HepG2 (cell line): ENCODE measurements at regions not wholly inside any gene's neighbourhood (a gene's known extent, or its start where the extent isn't known, plus 50 kb on each side); places are given as distances from the start of the nearest gene placed in this dataset.

Experiments used
- ATAC-seq: fragments of 200-7000 bp; cut with Tn5 transposase; 3 replicates; pipeline ENCODE4 v1.9.1; 2020; ENCODE audit warnings: mild to moderate bottlenecking, moderate library complexity
- BruUV-seq: library from RNA; stranded (reverse); fragments of 400-500 nt; replicated peaks from 2 replicates; lab custom pipeline; 2021; lab: Mats Ljungman, UMichigan
- CTCF ChIA-PET: fragments of 300-600 bp; formaldehyde crosslinking; extraction: SDS; loops from one replicate; lab custom pipeline; 2021; ENCODE audit warnings: low total read pairs, inconsistent platforms, low intra/inter-chr PET ratio; lab: Yijun Ruan, JAX
- POLR2A ChIA-PET: fragments of 350-600 bp; sonication (Branson Sonifier 250); formaldehyde crosslinking; loops from one replicate; lab custom pipeline; 2020; ENCODE audit warnings: antibody characterized with exemption, inconsistent platforms; lab: Yijun Ruan, JAX
- DNase-seq: peaks from one replicate; pipeline ENCODE4 v3.0.0-alpha.2; 2015; ENCODE audit warnings: low spot score
- FAIRE-seq: peaks from 3 replicates; lab custom pipeline; 2011; peaks lifted over from hg19 to GRCh38; lab: Jason Lieb, UNC
- H2AFZ ChIP-seq: one replicate; pipeline ENCODE4 v1.6.1; 2011; ENCODE audit warnings: low read length, inconsistent platforms
- H3K27ac ChIP-seq: fragments of 300-600 bp; 3 replicates; pipeline ENCODE4 v1.8.0; 2011; ENCODE audit warnings: mixed run types, mild to moderate bottlenecking, mixed read lengths, low read length, inconsistent platforms; ENCODE audit not compliant: insufficient read depth; ENCODE audit errors: extremely low read length
- H3K27me3 ChIP-seq, 2 experiments: fragments of 200-600 bp in 1 of 2; 2 replicates in 1 of 2; 3 replicates in 1 of 2; pipeline versions ENCODE4 v1.6.0 to v1.8.0; 2011; ENCODE audit warnings: low read length in 2 of 2, mild to moderate bottlenecking in 2 of 2, moderate library complexity in 2 of 2, inconsistent platforms in 1 of 2; ENCODE audit not compliant: insufficient read depth in 2 of 2, control insufficient read depth in 1 of 2
- H3K36me3 ChIP-seq, 2 experiments: fragments of 200-600 bp in 1 of 2; replicated peaks in 1 of 2; 2 replicates in 1 of 2; 3 replicates in 1 of 2; pipeline versions ENCODE4 v1.5.1 to v1.8.0; 2011; ENCODE audit warnings: low read length in 2 of 2, inconsistent platforms in 1 of 2; ENCODE audit not compliant: insufficient read depth in 2 of 2, control insufficient read depth in 1 of 2
- H3K4me1 ChIP-seq: 2 replicates; pipeline ENCODE4 v1.5.1; 2012; ENCODE audit warnings: low read length, inconsistent platforms; ENCODE audit not compliant: insufficient read depth
- H3K4me2 ChIP-seq: 2 replicates; pipeline ENCODE4 v1.6.0; 2011; ENCODE audit warnings: low read depth, low read length, inconsistent platforms
- H3K4me3 ChIP-seq, 3 experiments: fragments of 200-600 bp in 1 of 3; sonication (generic), shearing (Covaris generic) in 1 of 3; replicated peaks in 1 of 3; 2 replicates each; pipeline ENCODE4 v1.5.1; 2011 to 2016; ENCODE audit warnings: low read length in 3 of 3, inconsistent platforms in 2 of 3, low read depth in 2 of 3, mild to moderate bottlenecking in 2 of 3, control low read depth in 1 of 3, mixed read lengths in 1 of 3; ENCODE audit not compliant: insufficient read depth in 1 of 3
- H3K79me2 ChIP-seq: one replicate; pipeline ENCODE4 v1.6.1; 2011; ENCODE audit warnings: low read length, inconsistent platforms; ENCODE audit not compliant: insufficient read depth
- H3K9ac ChIP-seq: 2 replicates; pipeline ENCODE4 v1.6.0; 2011; ENCODE audit warnings: mild to moderate bottlenecking, low read depth, low read length, inconsistent platforms; ENCODE audit not compliant: insufficient read depth
- H3K9me3 ChIP-seq: 2 replicates; pipeline ENCODE4 v1.5.1; 2012; ENCODE audit warnings: mild to moderate bottlenecking, low read length
- H4K20me1 ChIP-seq: 2 replicates; pipeline ENCODE4 v1.6.0; 2011; ENCODE audit warnings: inconsistent platforms, mild to moderate bottlenecking, low read length, moderate library complexity; ENCODE audit not compliant: insufficient read depth
- CENPT ChIP-seq: sonication (generic); formaldehyde crosslinking; IDR thresholded peaks from 2 replicates; pipeline ENCODE4 v1.8.0; 2022; ENCODE audit warnings: low read depth, mild to moderate bottlenecking, moderate library complexity, missing genetic modification reagents
- EHMT2 ChIP-seq: fragments of 200-600 bp; sonication (generic); IDR thresholded peaks from 2 replicates; pipeline ENCODE4 v1.7.0; 2017; ENCODE audit warnings: antibody characterized with exemption, low read depth, low read length, borderline replicate concordance
- ELF4 ChIP-seq: sonication (generic); formaldehyde crosslinking; IDR thresholded peaks from 2 replicates; pipeline ENCODE4 v1.5.0; 2020; ENCODE audit warnings: missing genetic modification reagents, mild to moderate bottlenecking, moderate library complexity, borderline replicate concordance
- GTF3A ChIP-seq: sonication (generic); formaldehyde crosslinking; conservative IDR thresholded peaks from 2 replicates; pipeline ENCODE4 v1.4.0; 2020; ENCODE audit warnings: mild to moderate bottlenecking, missing genetic modification reagents
- NFATC3 ChIP-seq: sonication (generic); formaldehyde crosslinking; IDR thresholded peaks from 2 replicates; pipeline ENCODE4 v1.5.1; 2020; ENCODE audit warnings: mild to moderate bottlenecking, missing genetic modification reagents
- RARG ChIP-seq: sonication (generic); formaldehyde crosslinking; IDR thresholded peaks from 2 replicates; pipeline ENCODE4 v1.4.0; 2020; ENCODE audit warnings: low read depth, mild to moderate bottlenecking, missing genetic modification reagents
- RBM39 ChIP-seq: fragments of 200-400 bp; formaldehyde crosslinking; IDR thresholded peaks from one replicate; pipeline ENCODE4 v1.6.1; 2018; ENCODE audit warnings: antibody characterized with exemption, mild to moderate bottlenecking, low read depth, low read length; ENCODE audit not compliant: poor library complexity, severe bottlenecking
- SOX13 ChIP-seq, 3 experiments: fragments of 450-650 bp in 1 of 3; sonication (generic) in 1 of 3; formaldehyde crosslinking in 1 of 3; IDR thresholded peaks in 2 of 3; conservative IDR thresholded peaks in 1 of 3; 2 replicates each; pipeline versions ENCODE4 v1.5.0 to v1.6.1; 2016 to 2020; ENCODE audit warnings: antibody characterized with exemption in 1 of 3, mild to moderate bottlenecking in 1 of 3, missing compliant biosample characterization in 1 of 3, missing genetic modification reagents in 1 of 3, moderate library complexity in 1 of 3
- ZFP1 ChIP-seq: IDR thresholded peaks from 2 replicates; pipeline ENCODE4 v1.6.1; 2016
- ZNF354B ChIP-seq: sonication (generic); formaldehyde crosslinking; IDR thresholded peaks from 2 replicates; pipeline ENCODE4 v1.8.0; 2022; ENCODE audit warnings: mild to moderate bottlenecking, missing genetic modification reagents
- ZNF513 ChIP-seq: sonication (generic); formaldehyde crosslinking; conservative IDR thresholded peaks from 2 replicates; pipeline ENCODE4 v1.5.0; 2020; ENCODE audit warnings: missing genetic modification reagents
- ZNF530 ChIP-seq: sonication (generic); formaldehyde crosslinking; IDR thresholded peaks from 2 replicates; pipeline ENCODE4 v1.5.0; 2020; ENCODE audit warnings: low read depth, mild to moderate bottlenecking, missing genetic modification reagents
- ZNF784 ChIP-seq: sonication (generic); formaldehyde crosslinking; IDR thresholded peaks from 2 replicates; pipeline ENCODE4 v1.5.1; 2020; ENCODE audit warnings: missing genetic modification reagents, mild to moderate bottlenecking, borderline replicate concordance
- WGBS: methylation state at CpG from one replicate; pipeline ENCODE4 v1.1.6; 2017; ENCODE audit warnings: low lambda C conversion rate; 5-methylcytosine and 5-hydroxymethylcytosine counted together
- in situ Hi-C: cut with HindIII; loops from 2 replicates; pipeline ENCODE4 v1.10.0; 2017; ENCODE audit warnings: low pct_unique_long_range_greater_than_20kb; ENCODE audit not compliant: extremely low pct_ligation_motif_present
- intact Hi-C: fragments of 100-400 bp; cut with micrococcal nuclease; formaldehyde crosslinking; loops from one replicate; pipeline ENCODE4 v1.10.0; 2022; ENCODE audit not compliant: unreplicated experiment

DNA sequence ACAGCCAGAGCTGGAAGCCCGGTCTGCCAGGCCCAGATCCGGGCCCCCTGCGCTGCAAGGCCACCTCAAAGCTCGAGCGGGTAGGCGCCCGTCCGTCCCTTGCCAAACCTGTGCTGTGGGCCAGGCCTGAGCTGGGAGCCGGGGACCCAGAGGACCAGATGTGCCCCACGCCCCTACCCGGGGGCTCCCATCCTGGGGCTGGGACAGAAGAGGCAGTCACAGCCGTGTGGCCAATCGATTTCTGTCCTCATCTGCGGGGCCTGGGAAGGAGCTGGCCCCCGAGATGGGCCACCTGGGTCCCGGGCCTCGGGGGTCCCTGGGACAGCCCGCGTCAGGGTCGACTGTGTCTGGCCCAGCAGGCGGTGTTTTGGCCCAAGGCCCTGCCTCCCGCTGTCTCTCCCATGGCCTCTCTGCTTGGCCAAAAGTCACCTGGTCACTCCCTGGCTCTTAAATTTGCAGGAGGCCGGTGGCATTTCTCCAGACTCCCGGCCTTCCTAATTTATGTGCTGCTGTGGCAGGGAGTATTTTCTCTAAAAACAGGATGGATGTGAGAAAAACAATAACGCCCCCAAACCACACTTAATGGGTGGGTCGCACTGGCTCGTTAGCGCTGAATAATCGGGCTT, 63.8 kb downstream of the UNCX start (continued):
- no peak for TF ChIP-seq ZNF513

- no peak overlapping the region for H3K9ac ChIP-seq
- peaks cover 14% of the 10 kb centered on the region for H3K4me1 ChIP-seq
- CTCF ChIA-PET: no interaction called here
- DNase-seq (no peak), FAIRE-seq (no peak), ATAC-seq (no peak)
- H3K27ac ChIP-seq: no peak overlapping the region
- intact Hi-C loops: no loop called here
- H3K4me2 ChIP-seq: no peak overlapping the region
- no peak overlapping the region for H2AFZ ChIP-seq
- peaks cover 19 to 77% of the 10 kb centered on the region in 2 experiments; a peak in 4 of 5 replicates for H3K27me3 ChIP-seq
- 19% methylated on average over 17 of the region's 44 CpGs for WGBS
- no TSS peak for BruUV-seq
- in situ Hi-C loops: no loop called here
- no peaks in the 10 kb centered on the region for H3K9me3 ChIP-seq
- H3K36me3 ChIP-seq: no peaks in the 10 kb centered on the region
- POLR2A ChIA-PET: no interaction called here
- H3K4me3 ChIP-seq: no peak overlapping the region
- H4K20me1 ChIP-seq: no peaks in the 10 kb centered on the region
- TF ChIP-seq RARG (CRISPR knock-in tag) (no peak), ZNF354B (CRISPR knock-in tag) (no peak), NFATC3 (CRISPR knock-in tag) (no peak), SOX13 (IDR thresholded peaks at IDR 0.05) (no peak), SOX13 (CRISPR knock-in tag; conservative IDR thresholded peaks at IDR 0.05 in 1 of 2, IDR thresholded peaks at IDR 0.05 in 1 of 2) (no peak), ZFP1 (no peak), CENPT (CRISPR knock-in tag) (no peak), ZNF530 (CRISPR knock-in tag) (no peak), RBM39 (no peak), ELF4 (CRISPR knock-in tag) (no peak), GTF3A (CRISPR knock-in tag) (no peak), ZNF784 (CRISPR knock-in tag) (no peak), EHMT2 (no peak)
- H3K79me2 ChIP-seq: no peaks in the 10 kb centered on the region
Observed at GRCh38 chr7:1297017-1297960, 64.6 kb downstream of the UNCX start.
